ENCODE measurements at regions not wholly inside any gene's neighbourhood (a gene's known extent, or its start where the extent isn't known, plus 50 kb on each side); places are given as distances from the start of the nearest gene placed in this dataset.

GRCh38 chr18:57898506-57899124, 95.5 kb upstream of the ATP8B1 start:
- no peak for TF ChIP-seq CTCF (IDR thresholded peaks at IDR 0.05)
- TF ChIP-seq POLR2AphosphoS5 (IDR thresholded peaks at IDR 0.05) = no peak

All from breast epithelium (tissue), 3 donors.